H1 (cell line): ENCODE measurements at regions not wholly inside any gene's neighbourhood (a gene's known extent, or its start where the extent isn't known, plus 50 kb on each side); places are given as distances from the start of the nearest gene placed in this dataset.

Experiments
- CHD7 ChIP-seq: fragments of 300-600 bp; sonication (generic); IDR thresholded peaks from 2 replicates; pipeline ENCODE4 v1.7.1; 2012; ENCODE audit warnings: low read length, moderate library complexity, mild to moderate bottlenecking, inconsistent platforms; ENCODE audit not compliant: insufficient replicate concordance
- SIN3A ChIP-seq, 2 experiments: IDR thresholded peaks in 1 of 2; conservative IDR thresholded peaks in 1 of 2; 2 replicates each; pipeline ENCODE4 v1.6.1; 2011 to 2012; ENCODE audit warnings: low read length in 2 of 2, improper control_type of control experiment in 1 of 2, low read depth in 1 of 2, mild to moderate bottlenecking in 1 of 2

- TF ChIP-seq CHD7 (no peak), SIN3A (conservative IDR thresholded peaks at IDR 0.05 in 1 of 2, IDR thresholded peaks at IDR 0.05 in 1 of 2; ENCODE audit: low read depth in 1 of 2, low read length in 2 of 2) (no peak)
Observed at GRCh38 chr21:35414507-35415139, 365.5 kb upstream of the RUNX1 start (continued).
